ENCODE measurements at regions not wholly inside any gene's neighbourhood (a gene's known extent, or its start where the extent isn't known, plus 50 kb on each side); places are given as distances from the start of the nearest gene placed in this dataset.

- TF ChIP-seq CTCF (IDR thresholded peaks at IDR 0.05 in 2 of 3, conservative IDR thresholded peaks at IDR 0.05 in 1 of 3; ENCODE audit: borderline replicate concordance in 1 of 3, insufficient read depth in 1 of 3, low read depth in 2 of 3, low read length in 2 of 3) (no peak), EZH2phosphoT487 (IDR thresholded peaks at IDR 0.05; ENCODE audit: borderline replicate concordance) (no peak), POLR2A (IDR thresholded peaks at IDR 0.05; ENCODE audit: borderline replicate concordance, extremely low read depth, insufficient read depth, insufficient read length) (no peak), POLR2AphosphoS5 (IDR thresholded peaks at IDR 0.05; ENCODE audit: low read depth, low read length) (no peak), SIN3A (IDR thresholded peaks at IDR 0.05; ENCODE audit: low read depth) (no peak), EZH2 (IDR thresholded peaks at IDR 0.05) (no peak), ATF3 (IDR thresholded peaks at IDR 0.05) (no peak), RAD21 (IDR thresholded peaks at IDR 0.05; ENCODE audit: low read depth) (no peak), SP1 (IDR thresholded peaks at IDR 0.05; ENCODE audit: low read depth) (no peak), ZNF274 (IDR thresholded peaks at IDR 0.05; ENCODE audit: low read depth, low read length) (no peak), JUND (IDR thresholded peaks at IDR 0.05) (no peak), ELF1 (IDR thresholded peaks at IDR 0.05; ENCODE audit: borderline replicate concordance, low read depth) (no peak)
- TF ChIP-seq, protein P1, sequence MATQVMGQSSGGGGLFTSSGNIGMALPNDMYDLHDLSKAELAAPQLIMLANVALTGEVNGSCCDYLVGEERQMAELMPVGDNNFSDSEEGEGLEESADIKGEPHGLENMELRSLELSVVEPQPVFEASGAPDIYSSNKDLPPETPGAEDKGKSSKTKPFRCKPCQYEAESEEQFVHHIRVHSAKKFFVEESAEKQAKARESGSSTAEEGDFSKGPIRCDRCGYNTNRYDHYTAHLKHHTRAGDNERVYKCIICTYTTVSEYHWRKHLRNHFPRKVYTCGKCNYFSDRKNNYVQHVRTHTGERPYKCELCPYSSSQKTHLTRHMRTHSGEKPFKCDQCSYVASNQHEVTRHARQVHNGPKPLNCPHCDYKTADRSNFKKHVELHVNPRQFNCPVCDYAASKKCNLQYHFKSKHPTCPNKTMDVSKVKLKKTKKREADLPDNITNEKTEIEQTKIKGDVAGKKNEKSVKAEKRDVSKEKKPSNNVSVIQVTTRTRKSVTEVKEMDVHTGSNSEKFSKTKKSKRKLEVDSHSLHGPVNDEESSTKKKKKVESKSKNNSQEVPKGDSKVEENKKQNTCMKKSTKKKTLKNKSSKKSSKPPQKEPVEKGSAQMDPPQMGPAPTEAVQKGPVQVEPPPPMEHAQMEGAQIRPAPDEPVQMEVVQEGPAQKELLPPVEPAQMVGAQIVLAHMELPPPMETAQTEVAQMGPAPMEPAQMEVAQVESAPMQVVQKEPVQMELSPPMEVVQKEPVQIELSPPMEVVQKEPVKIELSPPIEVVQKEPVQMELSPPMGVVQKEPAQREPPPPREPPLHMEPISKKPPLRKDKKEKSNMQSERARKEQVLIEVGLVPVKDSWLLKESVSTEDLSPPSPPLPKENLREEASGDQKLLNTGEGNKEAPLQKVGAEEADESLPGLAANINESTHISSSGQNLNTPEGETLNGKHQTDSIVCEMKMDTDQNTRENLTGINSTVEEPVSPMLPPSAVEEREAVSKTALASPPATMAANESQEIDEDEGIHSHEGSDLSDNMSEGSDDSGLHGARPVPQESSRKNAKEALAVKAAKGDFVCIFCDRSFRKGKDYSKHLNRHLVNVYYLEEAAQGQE (IDR thresholded peaks at IDR 0.05; ENCODE audit: low read depth): no peak
- TF ChIP-seq, protein P2, sequence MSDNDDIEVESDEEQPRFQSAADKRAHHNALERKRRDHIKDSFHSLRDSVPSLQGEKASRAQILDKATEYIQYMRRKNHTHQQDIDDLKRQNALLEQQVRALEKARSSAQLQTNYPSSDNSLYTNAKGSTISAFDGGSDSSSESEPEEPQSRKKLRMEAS (IDR thresholded peaks at IDR 0.05): no peak
Observed at GRCh38 chr3:150255413-150255812, 152.7 kb upstream of the TSC22D2 start.

All from HCT116 (cell line).